GM12878 (cell line): ENCODE measurements at regions not wholly inside any gene's neighbourhood (a gene's known extent, or its start where the extent isn't known, plus 50 kb on each side); places are given as distances from the start of the nearest gene placed in this dataset.

Experiments used
- ATAC-seq: fragments of 200-7000 bp; cut with Tn5 transposase; 3 replicates; pipeline ENCODE4 v1.9.1; 2020; ENCODE audit warnings: mild to moderate bottlenecking, moderate library complexity
- BruUV-seq: library from RNA; stranded (reverse); fragments of 400-500 nt; replicated peaks from 2 replicates; lab custom pipeline; 2021; lab: Mats Ljungman, UMichigan
- CTCF ChIA-PET: fragments of 300-600 bp; sonication (Branson Sonifier 250); formaldehyde crosslinking; extraction: SDS; loops from one replicate; lab custom pipeline; 2021; ENCODE audit warnings: inconsistent platforms; lab: Yijun Ruan, JAX
- POLR2A ChIA-PET: fragments of 350-600 bp; formaldehyde crosslinking; extraction: SDS; loops from one replicate; lab custom pipeline; 2021; ENCODE audit warnings: inconsistent platforms; lab: Charles Lee
- RAD21 ChIA-PET: fragments of 300-600 bp; sonication (Branson Sonifier 250); formaldehyde crosslinking; loops from one replicate; lab custom pipeline; 2023; ENCODE audit warnings: antibody characterized with exemption; ENCODE audit not compliant: unreplicated experiment; lab: Charles Lee
- SMC1A ChIA-PET: fragments of 300-600 bp; sonication (Branson Sonifier 250); formaldehyde crosslinking; loops from one replicate; lab custom pipeline; 2023; ENCODE audit not compliant: unreplicated experiment, uncharacterized antibody; lab: Charles Lee
- DNase-seq: peaks from one replicate; pipeline ENCODE4 v3.0.0-alpha.2; 2011; ENCODE audit warnings: low read depth, low spot score
- FAIRE-seq: peaks from 3 replicates; lab custom pipeline; 2011; peaks lifted over from hg19 to GRCh38; lab: Jason Lieb, UNC
- H2AFZ ChIP-seq: 2 replicates; pipeline ENCODE4 v1.6.0; 2011; ENCODE audit warnings: low read depth, low read length, control low read depth; ENCODE audit not compliant: control insufficient read depth
- H3K27ac ChIP-seq: 2 replicates; pipeline ENCODE4 v1.5.1; 2011; ENCODE audit warnings: control low read depth; ENCODE audit not compliant: control insufficient read depth, insufficient read depth
- H3K27me3 ChIP-seq, 2 experiments: replicated peaks in 1 of 2; 2 replicates each; pipeline versions ENCODE4 v1.6.0 to v1.6.1; 2011; ENCODE audit warnings: low read length in 1 of 2; ENCODE audit not compliant: control insufficient read depth in 2 of 2, insufficient read depth in 2 of 2
- H3K36me3 ChIP-seq, 2 experiments: 2 replicates each; pipeline ENCODE4 v1.5.1; 2011; ENCODE audit warnings: low read length in 1 of 2; ENCODE audit not compliant: control insufficient read depth in 2 of 2, insufficient read depth in 2 of 2
- H3K4me1 ChIP-seq: 2 replicates; pipeline ENCODE4 v1.6.1; 2011; ENCODE audit warnings: mild to moderate bottlenecking, low read length, moderate library complexity, mixed read lengths; ENCODE audit not compliant: control insufficient read depth, insufficient read depth
- H3K4me2 ChIP-seq: 2 replicates; pipeline ENCODE4 v1.6.0; 2011; ENCODE audit warnings: control low read depth; ENCODE audit not compliant: control insufficient read depth, insufficient read depth
- H3K4me3 ChIP-seq: fragments of 200-600 bp; sonication (generic); 2 replicates; pipeline ENCODE4 v1.5.1; 2016
- H3K79me2 ChIP-seq: 2 replicates; pipeline ENCODE4 v1.6.0; 2011; ENCODE audit warnings: low read length; ENCODE audit not compliant: control insufficient read depth, insufficient read depth
- H3K9ac ChIP-seq: 2 replicates; pipeline ENCODE4 v1.8.0; 2011; ENCODE audit warnings: low read length, control low read depth, mixed read lengths; ENCODE audit not compliant: control insufficient read depth, insufficient read depth
- H3K9me3 ChIP-seq: replicated peaks from 3 replicates; pipeline ENCODE4 v1.5.1; 2011; ENCODE audit warnings: mild to moderate bottlenecking, low read length; ENCODE audit not compliant: control insufficient read depth, insufficient read depth
- H4K20me1 ChIP-seq: 2 replicates; pipeline ENCODE4 v1.6.0; 2011; ENCODE audit not compliant: control insufficient read depth, insufficient read depth
- CEBPB ChIP-seq, 2 experiments: fragments of 150-350 bp in 1 of 2; IDR thresholded peaks; 2 replicates each; pipeline ENCODE4 v1.6.1; 2012 to 2014; ENCODE audit warnings: low read depth in 2 of 2, low read length in 2 of 2, borderline replicate concordance in 1 of 2, inconsistent platforms in 1 of 2
- EED ChIP-seq: sonication (generic); IDR thresholded peaks from 2 replicates; pipeline ENCODE4 v1.6.1; 2016; ENCODE audit warnings: antibody characterized with exemption, low read depth
- ETV6 ChIP-seq, 2 experiments: fragments of 450-650 bp in 1 of 2; IDR thresholded peaks in 1 of 2; conservative IDR thresholded peaks in 1 of 2; 2 replicates each; pipeline ENCODE4 v1.6.1; 2014; ENCODE audit warnings: antibody characterized with exemption in 1 of 2, borderline replicate concordance in 1 of 2, low read depth in 1 of 2, mild to moderate bottlenecking in 1 of 2, moderate library complexity in 1 of 2
- EZH2 ChIP-seq: IDR thresholded peaks from 2 replicates; pipeline ENCODE4 v1.6.1; 2012; ENCODE audit warnings: low read depth, mild to moderate bottlenecking, control low read depth, inconsistent platforms, low read length, borderline replicate concordance; ENCODE audit not compliant: control insufficient read depth
- HDAC6 ChIP-seq: fragments of 200-600 bp; sonication (generic); IDR thresholded peaks from one replicate; pipeline ENCODE4 v1.8.0; 2017; ENCODE audit warnings: antibody characterized with exemption; ENCODE audit not compliant: unreplicated experiment
- NFIC ChIP-seq: IDR thresholded peaks from 2 replicates; pipeline ENCODE4 v1.6.1; 2012; ENCODE audit warnings: low read depth, mild to moderate bottlenecking, inconsistent platforms, low read length, moderate library complexity
- PAX8 ChIP-seq: fragments of 450-650 bp; IDR thresholded peaks from 2 replicates; pipeline ENCODE4 v1.6.1; 2017; ENCODE audit warnings: mild to moderate bottlenecking, moderate library complexity
- TCF12 ChIP-seq: IDR thresholded peaks from 2 replicates; pipeline ENCODE4 v1.6.1; 2011; ENCODE audit warnings: low read depth, mild to moderate bottlenecking, low read length
- ZSCAN29 ChIP-seq: fragments of 450-650 bp; IDR thresholded peaks from 2 replicates; pipeline ENCODE4 v1.6.1; 2017; ENCODE audit warnings: mild to moderate bottlenecking, moderate library complexity
- WGBS: methylation state at CpG from one replicate; pipeline ENCODE4 v1.1.6; 2016; ENCODE audit warnings: low lambda C conversion rate; ENCODE audit not compliant: insufficient replicate concordance, insufficient coverage; ENCODE audit errors: missing lambda C conversion rate; 5-methylcytosine and 5-hydroxymethylcytosine counted together
- in situ Hi-C: fragments of 300-500 bp; cut with MboI; formaldehyde crosslinking; loops from 9 replicates; pipeline ENCODE4 v1.14.3; 2018; ENCODE audit warnings: mixed read lengths
- intact Hi-C: fragments of 100-400 bp; cut with micrococcal nuclease; formaldehyde crosslinking; loops from one replicate; pipeline ENCODE4 v1.14.2; 2022; ENCODE audit not compliant: unreplicated experiment

DNA sequence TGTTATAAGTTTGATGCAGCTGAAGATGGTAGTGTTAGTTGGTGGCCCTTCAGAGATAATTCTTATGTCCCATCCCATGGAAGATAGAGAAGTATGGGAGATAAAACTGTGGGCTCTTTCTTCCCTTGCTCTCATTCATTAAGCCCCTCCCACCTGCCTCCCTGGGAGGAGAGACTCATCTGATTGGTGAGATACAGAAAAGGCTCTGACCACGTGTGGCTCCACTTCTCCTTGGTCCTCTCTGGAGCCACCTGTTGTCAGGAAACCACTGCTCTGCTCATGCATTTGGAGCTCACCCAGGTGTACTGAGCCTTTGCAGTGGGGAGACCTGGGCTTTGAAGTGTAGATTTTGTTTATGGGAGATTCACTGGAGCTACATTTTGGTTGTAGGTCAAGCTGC is 293.2 kb upstream of the RASGRP1 start:
- TF ChIP-seq PAX8 (no peak), ETV6 (conservative IDR thresholded peaks at IDR 0.05 in 1 of 2, IDR thresholded peaks at IDR 0.05 in 1 of 2; ENCODE audit: borderline replicate concordance in 1 of 2, low read depth in 1 of 2) (no peak), NFIC (no peak), CEBPB (IDR thresholded peaks at IDR 0.05; ENCODE audit: borderline replicate concordance in 1 of 2, low read depth in 2 of 2, low read length in 2 of 2) (no peak), ZSCAN29 (no peak), TCF12 (no peak), HDAC6 (no peak), EZH2 (no peak), EED (no peak)
- no TSS peak for BruUV-seq
- intact Hi-C loops (loop anchor here (10.0 kb wide), 1 partner anchor 153 kb away; no protein-coding TSS in a partner anchor), in situ Hi-C loops (no loop called here)
- Histone ChIP-seq H2AFZ (no peak overlapping the region), H3K27ac (no peak overlapping the region), H3K36me3 (no peaks in the 10 kb centered on the region), H3K79me2 (no peaks in the 10 kb centered on the region), H3K9ac (no peak overlapping the region), H3K9me3 (no peaks in the 10 kb centered on the region), H3K4me1 (no peaks in the 10 kb centered on the region), H3K4me2 (no peak overlapping the region), H3K4me3 (no peak overlapping the region), H4K20me1 (no peaks in the 10 kb centered on the region), H3K27me3 (no peaks in the 10 kb centered on the region)
- ChIA-PET CTCF (interaction anchor here (1.9 to 2.4 kb wide), 2 partner anchors 15 to 159 kb away, joined by 4 to 6 read pairs; no protein-coding TSS in a partner anchor), POLR2A (no interaction called here), SMC1A (no interaction called here), RAD21 (interaction anchor here (0.5 kb wide), 1 partner anchor 10 kb away, joined by 3 read pairs; no protein-coding TSS in a partner anchor)
- WGBS: 0% methylated on average over 1 of the region's 1 CpG
- ATAC-seq (no peak), FAIRE-seq (no peak), DNase-seq (no peak)
